ENCODE measurements at regions not wholly inside any gene's neighbourhood (a gene's known extent, or its start where the extent isn't known, plus 50 kb on each side); places are given as distances from the start of the nearest gene placed in this dataset.
A peak's percentile ranks its signal among the peaks of the same experiment; 100 is the strongest.

DNA sequence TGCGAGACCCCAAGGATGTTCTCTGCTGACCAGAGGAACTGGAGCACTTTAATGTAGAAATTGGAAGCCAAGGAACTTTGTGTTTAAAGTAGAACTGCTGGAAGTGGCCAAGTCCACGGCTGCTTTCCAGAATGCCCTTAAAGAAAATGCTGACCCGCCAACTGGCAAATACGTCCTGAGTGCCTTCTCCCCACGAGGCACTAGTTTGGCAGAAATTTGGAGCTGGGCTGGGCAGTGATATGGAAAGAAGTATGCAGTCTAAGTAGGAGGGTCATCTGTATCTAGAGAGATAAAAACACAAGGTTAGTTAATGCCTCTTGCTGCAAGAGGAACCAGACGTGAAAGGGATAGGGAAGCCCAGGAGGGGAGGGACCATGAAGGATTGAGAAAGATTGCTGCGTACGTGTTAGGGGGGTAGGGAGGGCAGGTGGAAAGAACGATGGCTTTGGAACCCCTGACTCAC is 59.3 kb upstream of the RFX8 start:
- ATAC-seq (ENCODE audit: low FRiP score) (peak; percentile 96), DNase-seq (ENCODE audit: low spot score) (no peak)
- TF ChIP-seq, protein P1, sequence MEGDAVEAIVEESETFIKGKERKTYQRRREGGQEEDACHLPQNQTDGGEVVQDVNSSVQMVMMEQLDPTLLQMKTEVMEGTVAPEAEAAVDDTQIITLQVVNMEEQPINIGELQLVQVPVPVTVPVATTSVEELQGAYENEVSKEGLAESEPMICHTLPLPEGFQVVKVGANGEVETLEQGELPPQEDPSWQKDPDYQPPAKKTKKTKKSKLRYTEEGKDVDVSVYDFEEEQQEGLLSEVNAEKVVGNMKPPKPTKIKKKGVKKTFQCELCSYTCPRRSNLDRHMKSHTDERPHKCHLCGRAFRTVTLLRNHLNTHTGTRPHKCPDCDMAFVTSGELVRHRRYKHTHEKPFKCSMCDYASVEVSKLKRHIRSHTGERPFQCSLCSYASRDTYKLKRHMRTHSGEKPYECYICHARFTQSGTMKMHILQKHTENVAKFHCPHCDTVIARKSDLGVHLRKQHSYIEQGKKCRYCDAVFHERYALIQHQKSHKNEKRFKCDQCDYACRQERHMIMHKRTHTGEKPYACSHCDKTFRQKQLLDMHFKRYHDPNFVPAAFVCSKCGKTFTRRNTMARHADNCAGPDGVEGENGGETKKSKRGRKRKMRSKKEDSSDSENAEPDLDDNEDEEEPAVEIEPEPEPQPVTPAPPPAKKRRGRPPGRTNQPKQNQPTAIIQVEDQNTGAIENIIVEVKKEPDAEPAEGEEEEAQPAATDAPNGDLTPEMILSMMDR (IDR thresholded peaks at IDR 0.05) = no peak

- TF ChIP-seq, protein P1 (IDR thresholded peaks at IDR 0.05) = no peak
- no peak for ATAC-seq (ENCODE audit: low FRiP score)
- no peak for DNase-seq (ENCODE audit: low spot score)
Measured at GRCh38 chr2:101533561-101534148, 58.7 kb upstream of the RFX8 start.

DNA sequence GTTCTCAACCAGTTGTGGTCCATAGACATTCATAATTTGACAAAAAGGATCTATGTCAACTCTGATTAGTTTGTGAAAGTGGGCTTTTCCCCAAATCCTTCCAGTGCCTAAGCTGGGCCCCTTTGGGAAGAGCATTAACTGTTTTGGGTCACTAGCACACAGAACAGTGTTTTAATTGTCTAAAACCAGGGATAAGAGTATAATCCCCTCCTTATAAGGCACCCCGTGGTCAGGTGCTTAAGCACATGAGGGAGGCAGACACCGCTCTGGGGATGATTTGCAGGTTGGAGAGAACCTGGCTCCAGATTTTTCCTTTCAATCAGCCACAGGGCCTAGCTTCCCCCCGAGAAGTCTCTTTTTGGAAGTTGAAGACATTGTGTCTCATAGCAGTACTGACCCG is 53.6 kb upstream of the RFX8 start:
- DNase-seq (ENCODE audit: low spot score) (no peak), ATAC-seq (ENCODE audit: low FRiP score) (no peak)
- TF ChIP-seq, protein P1 (IDR thresholded peaks at IDR 0.05) = no peak

DNA sequence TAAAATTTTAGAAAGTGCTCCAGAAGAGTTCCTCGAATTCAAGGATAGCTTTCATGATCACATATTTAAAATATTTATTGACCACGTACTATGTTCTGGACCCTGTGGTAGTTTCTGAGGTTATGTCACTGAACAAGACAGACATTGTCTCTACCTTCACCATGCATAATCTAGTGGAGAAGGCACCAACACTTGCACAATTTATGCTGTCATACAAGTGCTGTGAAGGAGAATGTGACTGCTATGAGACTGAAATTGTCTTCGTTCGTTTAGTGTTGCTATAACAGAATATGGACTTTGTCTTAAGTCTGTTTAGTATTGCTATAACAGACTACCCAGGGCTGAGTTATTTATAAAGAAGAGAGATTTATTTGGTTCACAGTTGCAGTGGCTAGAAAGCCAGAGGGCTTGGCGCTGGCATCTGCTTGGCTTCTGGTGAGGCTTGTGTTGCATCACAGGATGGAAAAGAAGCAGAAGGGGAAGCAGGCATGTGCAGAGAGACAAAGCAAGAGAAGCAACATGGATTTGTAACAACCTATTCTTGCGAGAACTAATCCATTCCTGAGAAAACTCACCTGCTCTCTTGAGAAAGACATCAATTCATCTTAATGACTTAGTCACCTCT is 50.0 kb upstream of the RFX8 start:
- DNase-seq (ENCODE audit: low spot score) = no peak
- peak; percentile 56 for ATAC-seq (ENCODE audit: low FRiP score)
- TF ChIP-seq, protein P1 (IDR thresholded peaks at IDR 0.05) = no peak

Measured in omental fat pad (tissue), 3 donors.